ENCODE measurements at regions not wholly inside any gene's neighbourhood (a gene's known extent, or its start where the extent isn't known, plus 50 kb on each side); places are given as distances from the start of the nearest gene placed in this dataset.
"Not testable (repeated sequence)": the region's sequence is repeated elsewhere in the genome, so short reads cannot be mapped to it uniquely, and the experiment has no call there.

DNA sequence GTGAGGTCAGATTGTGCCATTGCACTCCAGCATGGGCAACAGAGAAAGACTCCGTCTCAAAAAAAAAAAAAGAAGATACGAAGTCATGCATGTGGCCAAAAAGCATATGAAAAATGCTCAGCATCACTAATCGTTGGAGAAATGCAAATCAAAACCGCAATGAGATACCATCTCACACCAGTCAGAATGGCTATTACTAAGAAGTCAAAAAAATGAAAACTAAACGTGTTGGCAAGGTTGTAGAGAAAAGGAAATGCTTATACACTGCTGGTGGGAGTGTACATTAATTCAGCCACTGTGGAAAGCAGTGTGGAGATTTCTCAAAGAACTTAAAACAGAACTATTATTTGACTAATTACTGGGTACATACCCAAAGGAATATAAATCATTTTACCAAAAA lies 156.1 kb upstream of the GRM7 start:
- DNase-seq (ENCODE audit: low spot score): not testable (repeated sequence)

DNA sequence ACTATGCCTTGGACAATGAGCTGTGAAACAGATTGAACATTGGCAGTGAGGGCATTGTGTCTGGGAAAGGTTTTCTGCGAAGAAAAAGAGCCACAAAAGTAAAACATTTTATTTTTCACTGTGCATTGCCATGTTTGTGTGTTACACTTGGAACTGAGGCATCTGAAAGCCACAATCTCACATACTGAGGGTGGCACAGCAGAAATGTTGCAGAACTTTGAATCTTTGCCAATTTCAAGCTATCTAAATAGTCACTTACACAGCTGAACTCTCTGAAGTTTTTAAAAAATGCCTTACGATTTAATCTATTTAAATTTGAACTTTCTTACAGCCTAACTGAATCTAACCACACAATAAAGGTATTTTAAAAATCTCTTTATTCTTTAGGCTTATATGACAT lies 154.1 kb upstream of the GRM7 start:
- no peak for DNase-seq (ENCODE audit: low spot score)

GRCh38 chr3:6709178-6709577 lies 151.7 kb upstream of the GRM7 start:
- no peak for DNase-seq (ENCODE audit: low spot score)

DNA sequence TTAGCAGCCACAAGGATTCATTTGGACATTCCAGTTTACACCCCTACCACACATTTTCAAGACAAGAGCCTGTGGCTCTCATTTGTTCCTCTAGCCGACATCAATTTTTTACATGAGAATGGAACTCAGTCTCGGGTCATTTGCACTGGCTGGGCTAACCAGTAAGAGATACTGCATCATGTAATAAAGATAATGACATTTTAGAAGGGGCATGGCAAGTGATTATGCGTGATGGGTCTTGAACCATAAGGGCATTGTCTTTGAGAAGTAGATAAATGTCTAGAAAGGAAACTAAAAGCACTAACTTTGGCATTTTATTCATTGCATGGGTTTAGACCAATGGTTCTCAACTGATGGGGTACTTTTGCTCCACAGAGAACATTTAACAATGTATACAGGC lies 146.0 kb upstream of the GRM7 start:
- DNase-seq (ENCODE audit: low spot score): no peak

- DNase-seq (ENCODE audit: low spot score): no peak
Measured at GRCh38 chr3:6716420-6716819, 144.5 kb upstream of the GRM7 start.

GRCh38 chr3:6717026-6717943 lies 143.6 kb upstream of the GRM7 start:
- DNase-seq (ENCODE audit: low spot score): no peak

DNA sequence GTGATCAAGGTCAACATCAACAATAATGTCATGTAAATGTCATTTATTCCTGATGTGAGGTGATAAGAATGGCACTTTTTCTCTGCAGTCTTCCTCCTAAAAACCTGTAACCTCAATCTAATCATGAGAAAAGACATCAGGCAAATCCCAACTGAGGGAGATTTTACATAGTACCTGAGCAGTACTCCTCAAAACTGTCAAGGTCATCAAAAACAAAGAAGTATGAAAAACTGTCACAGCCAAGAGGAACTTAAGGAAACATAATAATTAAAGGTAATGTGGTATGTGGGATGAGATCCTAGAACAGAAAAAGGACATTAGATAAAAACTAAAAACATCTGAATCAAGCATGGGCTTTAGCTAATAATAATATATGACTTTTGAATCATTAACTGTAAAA lies 140.9 kb upstream of the GRM7 start:
- no peak for DNase-seq (ENCODE audit: low spot score)

GRCh38 chr3:6721491-6721890 lies 139.4 kb upstream of the GRM7 start:
- no peak for DNase-seq (ENCODE audit: low spot score)

- DNase-seq (ENCODE audit: low spot score): no peak
Measured at GRCh38 chr3:6723205-6723604, 137.7 kb upstream of the GRM7 start.

DNA sequence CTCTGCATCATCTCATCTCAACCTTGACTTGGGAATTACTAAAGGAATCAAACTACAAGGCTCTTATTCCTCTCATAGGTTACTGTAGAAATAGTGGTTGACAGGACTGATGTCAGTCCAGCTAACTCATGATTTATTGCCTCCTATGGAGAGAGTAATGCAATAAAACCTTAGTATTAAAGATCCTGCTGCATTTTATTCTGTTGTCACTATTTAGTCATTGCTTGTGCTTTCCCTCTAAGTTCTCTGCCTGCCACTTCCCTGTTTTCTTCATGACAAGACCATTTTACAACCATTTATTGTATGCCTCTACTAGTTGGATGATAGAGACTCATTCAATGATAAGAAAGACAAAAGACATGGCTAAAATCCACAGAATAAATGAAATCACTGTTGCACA lies 134.1 kb upstream of the GRM7 start:
- no peak for DNase-seq (ENCODE audit: low spot score)

DNA sequence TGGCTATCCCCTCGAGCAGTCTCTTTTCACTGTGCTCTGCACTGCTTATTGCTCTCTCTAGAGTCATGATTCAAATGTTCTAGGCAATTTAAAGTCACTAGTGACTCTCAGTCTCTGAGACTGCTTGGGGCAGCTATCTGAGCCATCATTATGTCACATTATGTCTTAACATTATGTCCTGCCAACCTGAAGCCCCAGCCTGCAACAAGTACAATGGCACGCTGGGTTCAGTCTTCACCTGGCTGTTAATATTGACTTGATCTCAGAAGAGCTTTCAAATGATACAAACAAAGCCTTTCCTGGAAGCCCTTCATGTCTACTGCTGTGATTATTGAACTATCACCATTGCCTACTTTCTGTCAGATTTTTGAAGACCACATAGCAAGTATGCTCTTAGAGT lies 128.1 kb upstream of the GRM7 start:
- no peak for DNase-seq (ENCODE audit: low spot score)

DNA sequence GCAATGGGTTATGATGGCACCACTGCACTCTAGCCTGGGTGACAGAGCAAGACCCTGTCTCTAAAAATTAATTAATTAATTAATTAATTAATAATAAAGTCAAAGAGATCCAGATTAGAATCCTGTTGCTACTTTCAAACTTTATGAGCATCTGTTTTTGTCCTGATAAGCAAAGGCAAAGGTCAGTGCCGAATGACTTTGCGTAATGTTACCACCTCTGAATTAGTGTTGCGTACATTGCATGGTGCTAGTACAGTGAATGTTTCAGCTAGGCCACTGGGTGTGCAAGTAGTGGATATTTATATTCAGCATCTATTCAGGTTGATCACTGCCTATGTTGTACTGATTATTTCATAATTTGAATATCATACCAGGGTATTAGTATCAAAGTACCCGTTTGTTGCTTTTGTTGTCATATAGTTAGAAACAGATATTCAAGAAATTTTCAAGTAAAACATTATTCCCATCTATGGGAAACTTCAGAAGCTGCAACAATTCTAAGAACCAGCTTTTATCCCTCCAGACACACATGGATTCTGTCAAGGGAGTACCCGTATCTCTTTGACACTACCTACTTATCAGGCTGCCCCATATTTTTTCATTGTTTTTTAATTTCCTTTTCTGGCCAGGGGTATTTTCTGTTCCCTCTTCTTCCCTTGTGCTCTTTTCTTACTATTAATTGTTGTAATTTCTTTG lies 127.1 kb upstream of the GRM7 start:
- DNase-seq (ENCODE audit: low spot score): no peak

- DNase-seq (ENCODE audit: low spot score): no peak
Measured at GRCh38 chr3:6734395-6734746, 126.5 kb upstream of the GRM7 start.

- DNase-seq (ENCODE audit: low spot score): no peak
Measured at GRCh38 chr3:6736836-6737629, 123.9 kb upstream of the GRM7 start.

GRCh38 chr3:6737630-6738029 lies 123.3 kb upstream of the GRM7 start:
- no peak for DNase-seq (ENCODE audit: low spot score)

DNA sequence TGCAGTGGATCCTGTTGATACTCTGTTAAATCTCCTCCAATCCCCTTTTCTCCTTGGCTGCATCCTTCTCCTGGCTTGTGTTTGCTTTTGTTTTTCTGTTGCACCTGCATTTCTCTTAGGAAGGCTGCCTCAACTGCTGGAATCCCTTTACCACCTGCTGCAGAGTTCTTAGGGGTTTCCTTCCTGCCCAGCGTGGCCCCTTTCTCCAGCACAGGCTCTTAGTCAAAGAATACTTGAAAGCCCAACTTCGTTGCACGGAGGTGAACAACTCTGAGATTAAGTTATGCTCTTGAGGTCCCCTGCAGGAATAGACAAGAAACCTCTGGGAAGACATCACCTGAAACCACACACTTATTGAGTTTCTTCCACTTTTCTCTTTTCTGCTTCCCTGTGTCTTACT lies 121.6 kb upstream of the GRM7 start:
- no peak for DNase-seq (ENCODE audit: low spot score)

GRCh38 chr3:6743067-6743720 lies 117.7 kb upstream of the GRM7 start:
- no peak for DNase-seq (ENCODE audit: low spot score)

DNA sequence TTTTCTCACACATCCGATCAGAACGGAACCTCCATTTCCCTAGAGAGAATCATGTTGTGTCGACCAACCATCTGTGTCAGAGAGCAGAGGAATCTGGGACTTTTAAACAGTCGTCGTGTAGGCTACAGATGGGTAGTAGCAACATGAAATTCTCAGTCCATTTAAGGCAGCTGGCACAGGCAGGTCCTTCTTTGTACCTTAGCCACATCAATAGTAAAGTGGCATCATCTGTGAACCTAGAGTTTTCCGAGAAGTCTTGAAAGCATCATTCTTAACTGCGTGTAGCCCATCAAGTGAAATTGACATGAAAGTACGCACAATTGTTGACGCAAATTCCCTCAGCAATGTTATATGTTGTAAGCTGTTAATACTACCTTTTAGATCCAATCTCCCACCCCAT lies 114.5 kb upstream of the GRM7 start:
- DNase-seq (ENCODE audit: low spot score): no peak

DNA sequence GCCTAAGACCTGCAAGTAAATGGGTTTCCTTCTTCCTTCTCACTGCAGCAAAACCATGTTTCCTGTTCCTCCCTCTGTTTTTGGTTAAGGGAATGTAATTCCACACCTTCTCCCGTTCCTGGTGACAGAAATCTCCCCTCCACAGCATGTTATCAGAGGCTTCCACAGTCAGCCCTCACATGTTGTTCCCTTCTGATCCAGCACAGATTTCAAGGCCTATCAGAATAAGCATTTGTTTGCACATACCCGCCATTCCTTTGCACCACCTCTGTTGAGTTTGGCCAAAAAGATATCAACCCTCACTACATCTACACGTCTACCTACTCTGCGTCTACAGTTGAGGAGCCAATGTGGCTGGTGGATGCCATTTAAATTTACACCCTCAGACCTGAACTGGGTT lies 113.9 kb upstream of the GRM7 start:
- no peak for DNase-seq (ENCODE audit: low spot score)

GRCh38 chr3:6750782-6751181 lies 110.1 kb upstream of the GRM7 start:
- DNase-seq (ENCODE audit: low spot score): no peak

DNA sequence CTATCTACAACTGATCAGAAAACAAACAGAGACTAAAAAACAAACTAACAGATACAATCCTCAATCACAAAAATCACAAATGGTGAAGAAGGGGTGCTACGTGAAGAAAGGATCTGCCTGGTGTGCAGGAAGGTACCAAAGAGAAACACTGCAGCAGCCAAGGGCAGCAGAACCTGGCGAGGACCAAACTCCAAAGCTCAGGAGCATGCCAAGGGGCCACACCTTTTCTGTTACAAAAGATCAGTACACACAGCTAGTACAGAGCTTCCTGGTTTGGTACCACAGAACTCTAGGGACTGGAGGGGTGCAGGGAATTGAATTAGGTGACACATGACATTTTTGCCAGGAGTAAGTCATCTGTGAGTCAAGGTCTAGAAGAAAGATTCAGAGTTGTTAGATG lies 107.4 kb upstream of the GRM7 start:
- no peak for DNase-seq (ENCODE audit: low spot score)
